ENCODE measurements at regions not wholly inside any gene's neighbourhood (a gene's known extent, or its start where the extent isn't known, plus 50 kb on each side); places are given as distances from the start of the nearest gene placed in this dataset.
A peak's percentile ranks its signal among the peaks of the same experiment; 100 is the strongest.

DNA sequence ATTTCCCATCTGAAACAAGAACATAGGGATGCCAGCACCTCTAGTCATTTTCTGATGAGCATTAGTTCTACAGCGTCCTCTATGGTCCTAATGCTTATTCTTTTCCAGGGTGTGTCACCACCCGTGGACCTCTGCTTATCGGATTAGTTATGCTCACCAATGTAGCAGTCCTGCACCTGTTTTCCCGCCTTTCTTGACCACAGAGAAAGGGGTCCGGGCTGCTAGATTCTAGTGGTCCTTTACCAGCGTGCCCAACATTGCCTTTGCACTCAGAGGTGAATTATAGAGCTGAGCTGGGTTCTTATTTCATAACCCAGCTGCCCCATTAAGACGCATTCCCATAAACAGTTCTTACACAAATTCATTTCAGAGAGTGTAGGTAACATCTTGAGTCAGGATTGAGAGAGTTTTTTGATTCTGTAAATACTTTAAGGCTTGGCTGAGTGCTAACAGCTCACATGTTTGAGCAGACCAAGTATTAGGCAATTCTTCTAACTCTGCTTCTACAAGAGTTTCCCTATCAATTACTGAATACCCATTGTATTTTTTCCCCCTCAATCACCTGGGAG is 2205.1 kb upstream of the C9orf72 start:
- intact Hi-C loops (cut with DNase I) = no loop called here

GRCh38 chr9:29793970-29794369 is 2220.7 kb upstream of the C9orf72 start:
- intact Hi-C loops (cut with DNase I) = no loop called here
- TF ChIP-seq POLR2A (IDR thresholded peaks at IDR 0.05) (no peak), CTCF (IDR thresholded peaks at IDR 0.05) (no peak), POLR2AphosphoS5 (IDR thresholded peaks at IDR 0.05) (no peak)
- no peaks in the 10 kb centered on the region for H3K9me3 ChIP-seq
- WGBS = 77% methylated on average over 1 of the region's 1 CpG
- H3K27ac ChIP-seq = no peak overlapping the region
- no peaks in the 10 kb centered on the region for H3K36me3 ChIP-seq
- no peak overlapping the region for H3K4me3 ChIP-seq
- no peak for DNase-seq (ENCODE audit: low spot score)
- H3K27me3 ChIP-seq (replicated peaks; ENCODE audit: insufficient read depth) = no peaks in the 10 kb centered on the region
- no peaks in the 10 kb centered on the region for H3K4me1 ChIP-seq (replicated peaks)

More for the DNA sequence above, 2205.1 kb upstream of the C9orf72 start:
- Histone ChIP-seq H3K36me3 (no peaks in the 10 kb centered on the region), H3K27me3 (replicated peaks; ENCODE audit: insufficient read depth) (no peaks in the 10 kb centered on the region), H3K4me1 (replicated peaks) (no peaks in the 10 kb centered on the region), H3K9me3 (no peaks in the 10 kb centered on the region), H3K4me3 (no peak overlapping the region), H3K27ac (no peak overlapping the region)
- 93% methylated on average over 7 of the region's 7 CpGs for WGBS
- DNase-seq (ENCODE audit: low spot score) = no peak
- no peak for TF ChIP-seq POLR2A (IDR thresholded peaks at IDR 0.05)
- no peak for TF ChIP-seq CTCF (IDR thresholded peaks at IDR 0.05)
- TF ChIP-seq POLR2AphosphoS5 (IDR thresholded peaks at IDR 0.05) = no peak

DNA sequence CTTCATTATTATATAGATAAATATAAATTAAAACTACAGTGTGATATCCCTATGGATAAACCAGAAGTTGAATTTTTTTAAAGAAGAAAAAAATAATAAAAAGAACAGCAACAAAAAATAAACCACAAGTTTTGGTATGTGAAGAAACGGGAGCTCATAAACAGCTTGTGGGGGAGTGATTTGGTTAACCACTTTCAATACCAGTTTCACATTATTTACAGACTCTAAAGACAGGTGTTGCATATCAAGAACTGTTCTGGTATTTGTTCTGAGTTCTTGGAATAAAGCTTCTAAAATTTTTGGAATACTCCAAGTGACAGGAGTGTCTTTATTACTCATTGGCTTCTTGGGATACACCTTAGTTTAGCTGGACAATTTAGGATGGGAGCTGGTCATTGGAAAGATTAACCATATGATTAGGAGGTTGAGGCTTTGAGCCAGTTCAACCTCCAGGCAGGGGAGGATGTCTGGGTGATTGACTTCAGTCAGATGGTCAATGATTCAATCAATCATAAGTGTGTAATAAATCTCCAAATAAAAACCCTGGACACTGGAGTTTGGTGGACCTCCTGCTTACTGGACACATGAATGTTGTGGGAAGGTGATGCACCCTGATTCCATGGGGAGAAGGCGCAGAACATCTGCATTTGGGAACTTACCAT is 2223.1 kb upstream of the C9orf72 start:
- no peaks in the 10 kb centered on the region for H3K9me3 ChIP-seq
- H3K4me1 ChIP-seq (replicated peaks) = no peaks in the 10 kb centered on the region
- no peaks in the 10 kb centered on the region for H3K27me3 ChIP-seq (replicated peaks; ENCODE audit: insufficient read depth)
- H3K36me3 ChIP-seq = no peaks in the 10 kb centered on the region
- H3K4me3 ChIP-seq = no peak overlapping the region
- no peak for DNase-seq (ENCODE audit: low spot score)
- 70% methylated on average over 2 of the region's 2 CpGs for WGBS
- H3K27ac ChIP-seq = no peak overlapping the region
- TF ChIP-seq POLR2AphosphoS5 (IDR thresholded peaks at IDR 0.05) (no peak), POLR2A (IDR thresholded peaks at IDR 0.05) (no peak), CTCF (IDR thresholded peaks at IDR 0.05) (no peak)
- intact Hi-C loops (cut with DNase I) = no loop called here

- DNase-seq (ENCODE audit: low spot score) = no peak
- Histone ChIP-seq H3K4me3 (no peak overlapping the region), H3K27me3 (replicated peaks; ENCODE audit: insufficient read depth) (no peaks in the 10 kb centered on the region), H3K4me1 (replicated peaks) (no peaks in the 10 kb centered on the region), H3K9me3 (no peaks in the 10 kb centered on the region), H3K27ac (no peak overlapping the region), H3K36me3 (no peaks in the 10 kb centered on the region)
- intact Hi-C loops (cut with DNase I) = no loop called here
- TF ChIP-seq POLR2AphosphoS5 (IDR thresholded peaks at IDR 0.05) (no peak), POLR2A (IDR thresholded peaks at IDR 0.05) (no peak), CTCF (IDR thresholded peaks at IDR 0.05) (no peak)
- 54% methylated on average over 1 of the region's 1 CpG for WGBS
Measured at GRCh38 chr9:29798599-29798998, 2225.3 kb upstream of the C9orf72 start.

GRCh38 chr9:29799227-29799626 is 2225.9 kb upstream of the C9orf72 start:
- no peak for TF ChIP-seq POLR2A (IDR thresholded peaks at IDR 0.05)
- peak; percentile 4 for TF ChIP-seq POLR2AphosphoS5 (IDR thresholded peaks at IDR 0.05)
- H3K36me3 ChIP-seq = no peaks in the 10 kb centered on the region
- H3K4me1 ChIP-seq (replicated peaks) = no peaks in the 10 kb centered on the region
- intact Hi-C loops (cut with DNase I) = no loop called here
- DNase-seq (ENCODE audit: low spot score) = no peak
- WGBS = 52% methylated on average over 2 of the region's 2 CpGs
- H3K9me3 ChIP-seq = no peaks in the 10 kb centered on the region
- H3K27me3 ChIP-seq (replicated peaks; ENCODE audit: insufficient read depth) = no peaks in the 10 kb centered on the region
- no peak overlapping the region for H3K27ac ChIP-seq
- H3K4me3 ChIP-seq = no peak overlapping the region

Measured in prostate gland (tissue), 2 donors.